SK-N-SH (cell line): ENCODE measurements at regions not wholly inside any gene's neighbourhood (a gene's known extent, or its start where the extent isn't known, plus 50 kb on each side); places are given as distances from the start of the nearest gene placed in this dataset.

Experiments used
- CTCF ChIP-seq: fragments of 200-600 bp; sonication (generic); IDR thresholded peaks from 2 replicates; pipeline ENCODE4 v1.6.1; 2017; ENCODE audit warnings: antibody characterized with exemption, mild to moderate bottlenecking, moderate library complexity
- JUND ChIP-seq: IDR thresholded peaks from 2 replicates; pipeline ENCODE4 v1.4.0; 2012
- MXI1 ChIP-seq: IDR thresholded peaks from 2 replicates; pipeline ENCODE4 v1.6.1; 2012; ENCODE audit warnings: mild to moderate bottlenecking, low read depth, low read length, improper control_type of control experiment
- NFIC ChIP-seq: IDR thresholded peaks from 2 replicates; pipeline ENCODE4 v1.4.0; 2012; ENCODE audit warnings: borderline replicate concordance
- POLR2AphosphoS5 ChIP-seq: IDR thresholded peaks from 2 replicates; pipeline ENCODE4 v1.6.1; 2012; ENCODE audit warnings: low read depth, low read length
- SIN3A ChIP-seq: IDR thresholded peaks from 2 replicates; pipeline ENCODE4 v1.6.1; 2012; ENCODE audit warnings: low read depth, mild to moderate bottlenecking, low read length, moderate library complexity, borderline replicate concordance
- SMC3 ChIP-seq: IDR thresholded peaks from 2 replicates; pipeline ENCODE4 v1.6.1; 2012; ENCODE audit warnings: low read depth, low read length, improper control_type of control experiment
- USF1 ChIP-seq: IDR thresholded peaks from 2 replicates; pipeline ENCODE4 v1.4.0; 2012; ENCODE audit warnings: low read depth, borderline replicate concordance
- USF2 ChIP-seq: fragments of 150-350 bp; IDR thresholded peaks from 2 replicates; pipeline ENCODE4 v1.6.1; 2017; ENCODE audit warnings: antibody characterized with exemption, low read length, low read depth, borderline replicate concordance
- TF ChIP-seq, protein P1 (sequence below): IDR thresholded peaks from 2 replicates; pipeline ENCODE4; 2012
- TF ChIP-seq, protein P2 (sequence below): IDR thresholded peaks from 2 replicates; pipeline ENCODE4 v1.4.0; 2012; ENCODE audit warnings: low read depth

DNA sequence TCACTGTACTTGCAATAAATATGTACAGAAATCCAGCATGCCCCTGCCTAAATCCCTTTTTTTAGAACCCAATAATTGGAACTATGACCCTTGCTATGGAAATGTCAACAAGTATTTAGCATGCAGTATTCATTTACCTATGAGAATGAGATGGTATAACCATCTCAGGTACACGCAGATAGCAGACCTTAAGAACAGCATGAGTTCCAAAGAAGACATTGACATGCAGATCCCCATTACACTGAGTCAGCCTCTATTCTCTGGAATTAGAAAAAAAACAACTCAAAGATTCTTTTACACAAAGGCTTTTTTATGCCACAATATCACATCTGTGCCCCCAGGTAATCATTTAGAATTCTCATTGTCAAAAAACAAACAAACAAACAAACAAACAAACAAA, 325.6 kb upstream of the TLE4 start:
- no peak for TF ChIP-seq USF2
- TF ChIP-seq SIN3A: no peak
- TF ChIP-seq, protein P1, sequence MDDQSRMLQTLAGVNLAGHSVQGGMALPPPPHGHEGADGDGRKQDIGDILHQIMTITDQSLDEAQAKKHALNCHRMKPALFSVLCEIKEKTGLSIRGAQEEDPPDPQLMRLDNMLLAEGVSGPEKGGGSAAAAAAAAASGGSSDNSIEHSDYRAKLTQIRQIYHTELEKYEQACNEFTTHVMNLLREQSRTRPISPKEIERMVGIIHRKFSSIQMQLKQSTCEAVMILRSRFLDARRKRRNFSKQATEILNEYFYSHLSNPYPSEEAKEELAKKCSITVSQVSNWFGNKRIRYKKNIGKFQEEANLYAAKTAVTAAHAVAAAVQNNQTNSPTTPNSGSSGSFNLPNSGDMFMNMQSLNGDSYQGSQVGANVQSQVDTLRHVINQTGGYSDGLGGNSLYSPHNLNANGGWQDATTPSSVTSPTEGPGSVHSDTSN: no peak
- no peak for TF ChIP-seq CTCF
- no peak for TF ChIP-seq POLR2AphosphoS5
- TF ChIP-seq NFIC: no peak
- no peak for TF ChIP-seq MXI1
- TF ChIP-seq SMC3: no peak
- TF ChIP-seq, protein P2, sequence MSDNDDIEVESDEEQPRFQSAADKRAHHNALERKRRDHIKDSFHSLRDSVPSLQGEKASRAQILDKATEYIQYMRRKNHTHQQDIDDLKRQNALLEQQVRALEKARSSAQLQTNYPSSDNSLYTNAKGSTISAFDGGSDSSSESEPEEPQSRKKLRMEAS: no peak
- no peak for TF ChIP-seq USF1
- no peak for TF ChIP-seq JUND
